PC-9 (cell line): ENCODE measurements at regions not wholly inside any gene's neighbourhood (a gene's known extent, or its start where the extent isn't known, plus 50 kb on each side); places are given as distances from the start of the nearest gene placed in this dataset.

Experiments used
- BruUV-seq: library from RNA; stranded (reverse); fragments of 400-500 nt; replicated peaks from 2 replicates; lab custom pipeline; 2021; lab: Mats Ljungman, UMichigan
- CTCF ChIA-PET: fragments of 300-600 bp; sonication (Branson Sonifier 250); formaldehyde crosslinking; loops from one replicate; lab custom pipeline; 2022; ENCODE audit warnings: antibody characterized with exemption; lab: Charles Lee
- POLR2A ChIA-PET: fragments of 300-600 bp; sonication (Branson Sonifier 250); formaldehyde crosslinking; loops from one replicate; lab custom pipeline; 2022; ENCODE audit warnings: antibody characterized with exemption; ENCODE audit not compliant: unreplicated experiment; lab: Charles Lee
- DNase-seq, 2 experiments: peaks; one replicate each; pipeline versions ENCODE4 v3.0.0 to v3.0.0-alpha.2; 2015 to 2022; ENCODE audit warnings: mixed read lengths in 1 of 2
- H2AFZ ChIP-seq: fragments of 200-600 bp; sonication (generic); 2 replicates; pipeline ENCODE4 v1.8.1; 2017; ENCODE audit warnings: antibody characterized with exemption
- H3F3A ChIP-seq: fragments of 200-600 bp; sonication (generic); 2 replicates; pipeline ENCODE4 v1.8.1; 2017; ENCODE audit warnings: antibody characterized with exemption, mild to moderate bottlenecking, low read depth; ENCODE audit not compliant: insufficient read depth
- H3K27ac ChIP-seq: fragments of 200-600 bp; sonication (generic); 2 replicates; pipeline ENCODE4 v1.6.1; 2016; ENCODE audit warnings: mixed run types
- H3K27me3 ChIP-seq: fragments of 200-600 bp; sonication (generic); 2 replicates; pipeline ENCODE4 v1.6.1; 2016; ENCODE audit warnings: low read depth, mixed run types; ENCODE audit not compliant: insufficient read depth
- H3K36me3 ChIP-seq: fragments of 200-600 bp; sonication (generic); 2 replicates; pipeline ENCODE4 v1.6.1; 2016; ENCODE audit warnings: low read depth, mixed run types
- H3K4me1 ChIP-seq: fragments of 200-600 bp; sonication (generic); replicated peaks from 2 replicates; pipeline ENCODE4 v1.6.1; 2016; ENCODE audit warnings: mixed run types; ENCODE audit not compliant: insufficient read depth
- H3K4me2 ChIP-seq: fragments of 200-600 bp; sonication (generic); 2 replicates; pipeline ENCODE4 v1.6.1; 2017; ENCODE audit warnings: mixed run types
- H3K4me3 ChIP-seq: fragments of 200-600 bp; sonication (generic); 2 replicates; pipeline ENCODE4 v1.6.1; 2016; ENCODE audit warnings: mixed run types
- H3K79me2 ChIP-seq: fragments of 200-600 bp; sonication (generic); 2 replicates; pipeline ENCODE4 v1.6.1; 2017; ENCODE audit warnings: low read depth, mixed run types
- H3K9me2 ChIP-seq: fragments of 200-600 bp; sonication (generic); 2 replicates; pipeline ENCODE4 v1.8.1; 2017; ENCODE audit warnings: mild to moderate bottlenecking; ENCODE audit not compliant: insufficient read depth
- H3K9me3 ChIP-seq: fragments of 200-600 bp; sonication (generic); 2 replicates; pipeline ENCODE4 v1.8.1; 2016; ENCODE audit warnings: low read depth; ENCODE audit not compliant: insufficient read depth
- H4K20me1 ChIP-seq: fragments of 200-600 bp; sonication (generic); 2 replicates; pipeline ENCODE4 v1.8.1; 2017; ENCODE audit not compliant: insufficient read depth
- EZH2 ChIP-seq: fragments of 200-600 bp; sonication (generic); IDR thresholded peaks from 2 replicates; pipeline ENCODE4 v1.8.0; 2017; ENCODE audit warnings: antibody characterized with exemption, low read depth
- intact Hi-C: fragments of 100-400 bp; cut with micrococcal nuclease; formaldehyde crosslinking; loops from one replicate; pipeline ENCODE4 v1.10.0; 2022; ENCODE audit not compliant: unreplicated experiment
- TF ChIP-seq, protein P1 (sequence below): fragments of 200-600 bp; sonication (generic); conservative IDR thresholded peaks from 2 replicates; pipeline ENCODE4 v1.6.1; 2017; ENCODE audit warnings: mixed run types, antibody characterized with exemption, mild to moderate bottlenecking, moderate library complexity

- no peak overlapping the region for H3K27ac ChIP-seq
- no peaks in the 10 kb centered on the region for H3K9me2 ChIP-seq
- DNase-seq, result no peak
- peaks cover 39% of the 10 kb centered on the region for H3K27me3 ChIP-seq
- H2AFZ ChIP-seq, result no peak overlapping the region
- TF ChIP-seq, protein P1, sequence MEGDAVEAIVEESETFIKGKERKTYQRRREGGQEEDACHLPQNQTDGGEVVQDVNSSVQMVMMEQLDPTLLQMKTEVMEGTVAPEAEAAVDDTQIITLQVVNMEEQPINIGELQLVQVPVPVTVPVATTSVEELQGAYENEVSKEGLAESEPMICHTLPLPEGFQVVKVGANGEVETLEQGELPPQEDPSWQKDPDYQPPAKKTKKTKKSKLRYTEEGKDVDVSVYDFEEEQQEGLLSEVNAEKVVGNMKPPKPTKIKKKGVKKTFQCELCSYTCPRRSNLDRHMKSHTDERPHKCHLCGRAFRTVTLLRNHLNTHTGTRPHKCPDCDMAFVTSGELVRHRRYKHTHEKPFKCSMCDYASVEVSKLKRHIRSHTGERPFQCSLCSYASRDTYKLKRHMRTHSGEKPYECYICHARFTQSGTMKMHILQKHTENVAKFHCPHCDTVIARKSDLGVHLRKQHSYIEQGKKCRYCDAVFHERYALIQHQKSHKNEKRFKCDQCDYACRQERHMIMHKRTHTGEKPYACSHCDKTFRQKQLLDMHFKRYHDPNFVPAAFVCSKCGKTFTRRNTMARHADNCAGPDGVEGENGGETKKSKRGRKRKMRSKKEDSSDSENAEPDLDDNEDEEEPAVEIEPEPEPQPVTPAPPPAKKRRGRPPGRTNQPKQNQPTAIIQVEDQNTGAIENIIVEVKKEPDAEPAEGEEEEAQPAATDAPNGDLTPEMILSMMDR, result no peak
- TF ChIP-seq EZH2, result no peak
- no peaks in the 10 kb centered on the region for H3F3A ChIP-seq
- no peaks in the 10 kb centered on the region for H4K20me1 ChIP-seq
- ChIA-PET POLR2A (no interaction called here), CTCF (no interaction called here)
- no peaks in the 10 kb centered on the region for H3K79me2 ChIP-seq
- H3K36me3 ChIP-seq, result no peaks in the 10 kb centered on the region
- no peaks in the 10 kb centered on the region for H3K4me1 ChIP-seq
- BruUV-seq, result no TSS peak
- no peak overlapping the region for H3K4me2 ChIP-seq
- no peaks in the 10 kb centered on the region for H3K9me3 ChIP-seq
- H3K4me3 ChIP-seq, result no peak overlapping the region
- intact Hi-C loops, result no loop called here
Measured at GRCh38 chr2:204078003-204078698, 141.6 kb downstream of the ICOS start.

DNA sequence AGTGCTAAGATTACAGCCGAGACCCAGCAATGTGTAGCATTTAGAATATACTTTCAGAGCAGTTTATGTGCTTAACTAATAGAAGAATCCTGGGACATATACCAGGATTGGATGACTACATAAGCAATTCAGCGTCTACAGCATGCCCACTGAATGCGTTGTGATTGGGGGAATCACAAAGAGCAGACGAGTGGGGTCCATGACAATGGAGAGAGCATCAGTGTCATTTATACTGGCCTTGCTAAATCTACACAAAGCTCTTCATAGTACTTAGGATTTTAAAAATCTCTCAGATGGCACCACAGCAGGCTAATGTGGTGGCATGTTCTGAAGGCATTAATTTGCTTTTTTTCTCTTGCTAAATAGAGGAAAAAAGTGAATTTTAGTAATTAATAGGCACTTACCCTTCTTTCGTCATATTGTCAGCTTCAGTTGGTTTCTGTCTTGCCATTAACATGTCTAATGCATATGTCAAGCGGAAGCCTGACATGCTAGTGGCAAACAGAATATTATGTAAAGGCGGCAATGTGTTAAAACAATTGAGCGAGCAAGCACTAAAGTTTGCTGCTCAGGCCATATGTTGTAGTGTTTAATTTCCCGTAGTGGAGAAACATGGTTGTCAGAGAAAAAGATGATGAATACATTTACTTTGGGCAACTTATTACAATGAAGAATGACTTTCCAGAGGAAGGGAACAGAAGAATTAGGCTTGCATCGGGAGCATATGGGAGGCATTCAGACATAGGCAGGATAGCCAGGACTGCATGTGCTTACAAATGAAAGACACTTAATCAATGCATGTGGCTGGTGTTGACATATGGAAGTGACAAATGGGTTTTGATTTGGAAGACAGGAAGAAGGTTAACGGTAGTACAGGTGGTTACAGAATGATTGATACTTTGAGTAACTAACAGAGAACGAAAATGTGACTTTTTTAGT is 145.2 kb downstream of the ICOS start:
- peaks cover 46% of the 10 kb centered on the region for H3K27me3 ChIP-seq
- H3K79me2 ChIP-seq, result no peaks in the 10 kb centered on the region
- no peaks in the 10 kb centered on the region for H3K9me3 ChIP-seq
- H3F3A ChIP-seq, result no peaks in the 10 kb centered on the region
- TF ChIP-seq EZH2, result no peak
- TF ChIP-seq, protein P1, result no peak
- H3K4me2 ChIP-seq, result no peak overlapping the region
- intact Hi-C loops, result no loop called here
- H3K4me1 ChIP-seq, result no peaks in the 10 kb centered on the region
- no peak overlapping the region for H3K4me3 ChIP-seq
- CTCF ChIA-PET, result no interaction called here
- no peak overlapping the region for H2AFZ ChIP-seq
- POLR2A ChIA-PET, result no interaction called here
- H3K9me2 ChIP-seq, result no peaks in the 10 kb centered on the region
- BruUV-seq, result no TSS peak
- no peak for DNase-seq
- H3K27ac ChIP-seq, result no peak overlapping the region
- no peaks in the 10 kb centered on the region for H4K20me1 ChIP-seq
- H3K36me3 ChIP-seq, result no peaks in the 10 kb centered on the region

GRCh38 chr2:204086167-204086566 is 149.6 kb downstream of the ICOS start:
- peaks cover 31% of the 10 kb centered on the region for H3K27me3 ChIP-seq
- DNase-seq, result no peak
- no peaks in the 10 kb centered on the region for H3K36me3 ChIP-seq
- no TSS peak for BruUV-seq
- no peak overlapping the region for H2AFZ ChIP-seq
- H3F3A ChIP-seq, result no peaks in the 10 kb centered on the region
- H3K4me3 ChIP-seq, result no peak overlapping the region
- no peaks in the 10 kb centered on the region for H3K4me1 ChIP-seq
- H3K27ac ChIP-seq, result no peak overlapping the region
- H4K20me1 ChIP-seq, result no peaks in the 10 kb centered on the region
- H3K79me2 ChIP-seq, result no peaks in the 10 kb centered on the region
- no peaks in the 10 kb centered on the region for H3K9me2 ChIP-seq
- no peaks in the 10 kb centered on the region for H3K9me3 ChIP-seq
- POLR2A ChIA-PET, result no interaction called here
- CTCF ChIA-PET, result no interaction called here
- TF ChIP-seq, protein P1, result no peak
- TF ChIP-seq EZH2, result no peak
- intact Hi-C loops, result no loop called here
- no peak overlapping the region for H3K4me2 ChIP-seq
